ENCODE measurements at regions not wholly inside any gene's neighbourhood (a gene's known extent, or its start where the extent isn't known, plus 50 kb on each side); places are given as distances from the start of the nearest gene placed in this dataset.

GRCh38 chr7:80078159-80078731 is 56.4 kb upstream of the GNAI1 start:
- TF ChIP-seq CTCF (IDR thresholded peaks at IDR 0.05; ENCODE audit: extremely low read depth in 1 of 2, insufficient read depth in 1 of 2, low read depth in 1 of 2, low read length in 2 of 2), result no peak
- TF ChIP-seq POLR2A (IDR thresholded peaks at IDR 0.05; ENCODE audit: low read depth, low read length), result no peak
- no peak for TF ChIP-seq EZH2 (IDR thresholded peaks at IDR 0.05; ENCODE audit: borderline replicate concordance, low read depth, low read length, severe bottlenecking)

All from endothelial cell of umbilical vein (primary cell).